ENCODE measurements at regions not wholly inside any gene's neighbourhood (a gene's known extent, or its start where the extent isn't known, plus 50 kb on each side); places are given as distances from the start of the nearest gene placed in this dataset.
"Not testable (repeated sequence)": the region's sequence is repeated elsewhere in the genome, so short reads cannot be mapped to it uniquely, and the experiment has no call there.

GRCh38 chr13:90884066-90884465, 463.4 kb upstream of the MIR17HG start:
- H3K4me3 Mint-ChIP-seq, result no peak overlapping the region
- no peaks in the 10 kb centered on the region for H3K36me3 Mint-ChIP-seq
- H3K27ac Mint-ChIP-seq, result no peak overlapping the region
- no peaks in the 10 kb centered on the region for H3K4me1 Mint-ChIP-seq
- no peaks in the 10 kb centered on the region for H3K9me3 Mint-ChIP-seq
- no peaks in the 10 kb centered on the region for H3K27me3 Mint-ChIP-seq

- H3K36me3 Mint-ChIP-seq, result no peaks in the 10 kb centered on the region
- no peaks in the 10 kb centered on the region for H3K4me1 Mint-ChIP-seq
- H3K27ac Mint-ChIP-seq, result no peak overlapping the region
- H3K9me3 Mint-ChIP-seq, result peaks cover 8% of the 10 kb centered on the region
- H3K4me3 Mint-ChIP-seq, result no peak overlapping the region
- no peaks in the 10 kb centered on the region for H3K27me3 Mint-ChIP-seq
Measured at GRCh38 chr13:90889906-90890834, 457.3 kb upstream of the MIR17HG start.

- Mint-ChIP-seq H3K27me3 (no peaks in the 10 kb centered on the region), H3K9me3 (peaks cover 8% of the 10 kb centered on the region), H3K36me3 (no peaks in the 10 kb centered on the region), H3K4me1 (no peaks in the 10 kb centered on the region), H3K4me3 (no peak overlapping the region), H3K27ac (no peak overlapping the region)
Measured at GRCh38 chr13:90891329-90891728, 456.2 kb upstream of the MIR17HG start.

GRCh38 chr13:90893199-90893598, 454.3 kb upstream of the MIR17HG start:
- not testable (repeated sequence) for H3K36me3 Mint-ChIP-seq, H3K4me1 Mint-ChIP-seq, H3K27ac Mint-ChIP-seq, H3K4me3 Mint-ChIP-seq, H3K27me3 Mint-ChIP-seq
- peaks cover 11% of the 10 kb centered on the region for H3K9me3 Mint-ChIP-seq

GRCh38 chr13:90896002-90896401, 451.5 kb upstream of the MIR17HG start:
- H3K27ac Mint-ChIP-seq, result no peak overlapping the region
- H3K4me3 Mint-ChIP-seq, result no peak overlapping the region
- no peaks in the 10 kb centered on the region for H3K4me1 Mint-ChIP-seq
- H3K9me3 Mint-ChIP-seq, result peaks cover 11% of the 10 kb centered on the region
- no peaks in the 10 kb centered on the region for H3K27me3 Mint-ChIP-seq
- H3K36me3 Mint-ChIP-seq, result no peaks in the 10 kb centered on the region

GRCh38 chr13:90898811-90899210, 448.7 kb upstream of the MIR17HG start:
- Mint-ChIP-seq H3K27ac (no peak overlapping the region), H3K27me3 (no peaks in the 10 kb centered on the region), H3K4me3 (no peak overlapping the region)

GRCh38 chr13:90899416-90899815, 448.1 kb upstream of the MIR17HG start:
- no peaks in the 10 kb centered on the region for H3K4me1 Mint-ChIP-seq
- H3K36me3 Mint-ChIP-seq, result no peaks in the 10 kb centered on the region
- H3K27me3 Mint-ChIP-seq, result no peaks in the 10 kb centered on the region
- H3K27ac Mint-ChIP-seq, result no peak overlapping the region
- H3K9me3 Mint-ChIP-seq, result peaks cover 3% of the 10 kb centered on the region
- no peak overlapping the region for H3K4me3 Mint-ChIP-seq

More at GRCh38 chr13:90898811-90899210, 448.7 kb upstream of the MIR17HG start:
- H3K4me1 Mint-ChIP-seq, result no peaks in the 10 kb centered on the region
- H3K36me3 Mint-ChIP-seq, result no peaks in the 10 kb centered on the region
- H3K9me3 Mint-ChIP-seq, result peaks cover 3% of the 10 kb centered on the region

- Mint-ChIP-seq H3K27me3 (no peaks in the 10 kb centered on the region), H3K4me3 (no peak overlapping the region), H3K9me3 (peaks cover 14% of the 10 kb centered on the region), H3K36me3 (no peaks in the 10 kb centered on the region), H3K4me1 (no peaks in the 10 kb centered on the region), H3K27ac (no peak overlapping the region)
Measured at GRCh38 chr13:90902255-90902654, 445.2 kb upstream of the MIR17HG start.

- Mint-ChIP-seq H3K9me3 (peaks cover 11% of the 10 kb centered on the region), H3K27ac (no peak overlapping the region), H3K36me3 (no peaks in the 10 kb centered on the region), H3K4me1 (no peaks in the 10 kb centered on the region), H3K4me3 (no peak overlapping the region), H3K27me3 (no peaks in the 10 kb centered on the region)
Measured at GRCh38 chr13:90906554-90906953, 440.9 kb upstream of the MIR17HG start.

GRCh38 chr13:90908792-90909191, 438.7 kb upstream of the MIR17HG start:
- H3K27ac Mint-ChIP-seq, result no peak overlapping the region
- H3K9me3 Mint-ChIP-seq, result peaks cover 11% of the 10 kb centered on the region
- H3K27me3 Mint-ChIP-seq, result no peaks in the 10 kb centered on the region
- no peaks in the 10 kb centered on the region for H3K36me3 Mint-ChIP-seq
- H3K4me1 Mint-ChIP-seq, result no peaks in the 10 kb centered on the region
- no peak overlapping the region for H3K4me3 Mint-ChIP-seq

- Mint-ChIP-seq H3K9me3 (peaks cover 11% of the 10 kb centered on the region), H3K27me3 (no peaks in the 10 kb centered on the region), H3K27ac (no peak overlapping the region), H3K4me1 (no peaks in the 10 kb centered on the region), H3K4me3 (no peak overlapping the region), H3K36me3 (no peaks in the 10 kb centered on the region)
Measured at GRCh38 chr13:90910018-90910639, 437.4 kb upstream of the MIR17HG start.

GRCh38 chr13:90912247-90912646, 435.2 kb upstream of the MIR17HG start:
- Mint-ChIP-seq H3K27me3 (no peaks in the 10 kb centered on the region), H3K27ac (no peak overlapping the region), H3K4me3 (no peak overlapping the region), H3K4me1 (no peaks in the 10 kb centered on the region), H3K9me3 (no peaks in the 10 kb centered on the region), H3K36me3 (no peaks in the 10 kb centered on the region)

- Mint-ChIP-seq H3K36me3 (no peaks in the 10 kb centered on the region), H3K27me3 (no peaks in the 10 kb centered on the region)
Measured at GRCh38 chr13:90918536-90918935, 429.0 kb upstream of the MIR17HG start.

GRCh38 chr13:90919153-90919552, 428.3 kb upstream of the MIR17HG start:
- no peak overlapping the region for H3K27ac Mint-ChIP-seq
- H3K9me3 Mint-ChIP-seq, result peaks cover 6% of the 10 kb centered on the region
- no peaks in the 10 kb centered on the region for H3K36me3 Mint-ChIP-seq
- no peaks in the 10 kb centered on the region for H3K27me3 Mint-ChIP-seq
- no peaks in the 10 kb centered on the region for H3K4me1 Mint-ChIP-seq
- H3K4me3 Mint-ChIP-seq, result no peak overlapping the region

More at GRCh38 chr13:90918536-90918935, 429.0 kb upstream of the MIR17HG start:
- Mint-ChIP-seq H3K4me3 (no peak overlapping the region), H3K27ac (no peak overlapping the region), H3K9me3 (peaks cover 6% of the 10 kb centered on the region), H3K4me1 (no peaks in the 10 kb centered on the region)

- no peak overlapping the region for H3K4me3 Mint-ChIP-seq
- H3K36me3 Mint-ChIP-seq, result no peaks in the 10 kb centered on the region
- H3K27me3 Mint-ChIP-seq, result no peaks in the 10 kb centered on the region
- no peak overlapping the region for H3K27ac Mint-ChIP-seq
- peaks cover 9% of the 10 kb centered on the region for H3K9me3 Mint-ChIP-seq
- H3K4me1 Mint-ChIP-seq, result no peaks in the 10 kb centered on the region
Measured at GRCh38 chr13:90926459-90926858, 421.0 kb upstream of the MIR17HG start.

GRCh38 chr13:90928109-90928508, 419.4 kb upstream of the MIR17HG start:
- no peaks in the 10 kb centered on the region for H3K27me3 Mint-ChIP-seq
- H3K36me3 Mint-ChIP-seq, result no peaks in the 10 kb centered on the region
- no peaks in the 10 kb centered on the region for H3K4me1 Mint-ChIP-seq
- peaks cover 9% of the 10 kb centered on the region for H3K9me3 Mint-ChIP-seq
- H3K4me3 Mint-ChIP-seq, result no peak overlapping the region
- H3K27ac Mint-ChIP-seq, result no peak overlapping the region

Data from activated naive CD4-positive, alpha-beta T cell treated with anti-CD3 and anti-CD28 coated beads, Interleukin-2, amount 50 U/mL, for 24 hours (primary cell).